ENCODE measurements at regions not wholly inside any gene's neighbourhood (a gene's known extent, or its start where the extent isn't known, plus 50 kb on each side); places are given as distances from the start of the nearest gene placed in this dataset.
"Not testable (repeated sequence)": the region's sequence is repeated elsewhere in the genome, so short reads cannot be mapped to it uniquely, and the experiment has no call there.

DNA sequence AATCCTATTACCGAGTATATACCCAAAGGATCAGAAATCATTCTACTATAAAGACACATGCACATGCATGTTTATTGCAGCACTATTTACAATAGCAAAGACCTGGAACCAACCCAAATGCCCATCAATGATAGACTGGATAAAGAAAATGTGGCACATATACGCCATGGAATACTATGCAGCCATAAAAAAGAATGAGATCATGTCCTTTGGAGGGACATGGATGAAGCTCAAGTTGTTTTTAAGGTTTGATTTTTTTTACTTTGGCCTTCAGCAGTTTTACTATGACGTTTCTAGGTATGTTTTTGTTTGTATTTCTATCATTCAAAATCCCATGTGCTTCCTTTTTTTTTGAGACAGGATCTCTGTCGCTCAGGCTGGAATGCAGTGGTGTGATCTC is 265.8 kb downstream of the SETD4 start:
- not testable (repeated sequence) for DNase-seq

DNA sequence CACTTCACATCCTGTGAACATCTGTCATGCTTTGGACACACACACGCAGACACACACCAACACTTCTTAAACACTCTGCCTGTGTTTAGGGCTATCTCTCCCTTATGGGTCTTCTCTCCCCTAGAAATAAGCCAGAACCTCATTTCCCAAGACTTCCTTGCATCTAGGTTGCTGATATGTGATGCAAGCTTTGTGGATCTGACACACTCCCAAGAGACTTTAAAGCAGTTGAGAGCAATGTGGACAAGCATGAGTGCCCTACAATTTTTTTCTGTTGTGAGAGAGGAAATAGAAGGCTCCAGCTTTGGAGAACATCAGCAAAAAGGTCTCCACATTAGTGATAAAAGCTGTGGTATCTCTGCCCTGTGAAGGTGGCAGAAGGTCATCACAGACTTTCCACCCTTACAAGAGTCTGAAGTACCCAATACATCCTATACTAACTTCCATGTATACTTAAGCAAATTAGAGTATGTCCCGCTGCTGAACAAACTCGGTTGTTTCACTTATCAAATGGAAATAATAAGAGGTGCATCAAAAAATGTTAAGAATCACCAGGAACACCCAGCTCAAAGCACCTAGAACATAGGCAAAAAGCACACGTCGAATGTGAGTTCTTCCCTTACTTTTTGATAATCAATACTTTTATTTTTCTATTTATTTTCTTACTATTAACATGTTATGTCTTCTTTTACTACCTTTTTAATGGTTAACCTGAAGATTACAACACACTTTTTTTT is 267.6 kb downstream of the SETD4 start:
- DNase-seq: no peak

DNA sequence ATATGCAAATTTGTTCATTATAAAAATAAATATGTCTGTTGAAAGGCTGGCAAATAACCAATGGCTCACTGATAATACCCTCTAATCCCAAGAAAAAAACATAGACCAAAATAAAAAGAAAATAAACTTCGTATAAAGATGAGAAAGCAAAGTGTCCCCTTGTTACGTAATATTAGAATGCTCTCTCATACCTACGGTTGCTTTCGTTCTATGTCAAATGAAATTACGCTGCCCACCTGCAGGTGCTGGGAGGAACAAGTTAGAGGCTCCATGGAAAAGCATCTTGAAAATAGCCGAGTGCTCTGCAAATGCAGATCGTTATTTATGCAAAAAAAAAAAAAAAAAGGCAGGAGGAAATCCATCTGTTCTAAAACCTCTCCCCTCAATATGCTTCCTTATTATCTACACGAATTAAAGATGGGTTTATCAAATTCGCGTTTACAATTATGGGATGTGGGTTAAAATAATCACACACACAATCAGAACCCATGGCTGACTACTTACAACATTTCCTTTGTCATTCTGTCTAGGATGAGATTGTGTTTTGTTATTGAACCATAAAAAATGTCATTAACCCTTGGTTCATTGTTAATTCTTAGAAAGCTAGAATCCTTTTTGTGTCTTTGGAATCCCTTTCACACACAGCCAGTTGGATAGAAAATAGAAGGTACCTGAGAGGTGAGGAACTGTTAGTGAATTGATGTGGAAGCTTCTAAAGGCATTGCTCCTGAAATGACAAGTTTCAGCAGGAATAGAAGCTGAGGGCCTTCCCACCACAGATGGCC is 268.6 kb downstream of the SETD4 start:
- no peak for DNase-seq

DNA sequence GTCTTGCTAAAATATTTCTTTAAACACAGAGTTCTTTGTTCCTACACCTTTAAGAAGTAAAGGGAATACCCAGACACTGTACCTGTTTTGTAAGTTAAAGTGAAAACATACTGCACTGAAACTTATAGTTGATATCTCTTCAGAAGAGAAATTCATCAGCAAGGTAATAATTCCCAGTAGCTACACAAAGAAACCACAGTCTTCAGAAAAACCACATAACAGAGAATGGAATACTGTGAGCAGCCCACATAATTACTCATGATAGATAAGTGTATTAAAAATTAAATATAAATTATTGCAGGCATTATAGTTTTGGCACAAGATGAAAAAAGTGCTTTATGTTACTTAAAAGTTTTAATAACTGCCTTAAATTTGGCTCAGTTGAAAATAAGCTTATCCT is 276.6 kb downstream of the SETD4 start:
- peak; percentile 22 for DNase-seq

DNA sequence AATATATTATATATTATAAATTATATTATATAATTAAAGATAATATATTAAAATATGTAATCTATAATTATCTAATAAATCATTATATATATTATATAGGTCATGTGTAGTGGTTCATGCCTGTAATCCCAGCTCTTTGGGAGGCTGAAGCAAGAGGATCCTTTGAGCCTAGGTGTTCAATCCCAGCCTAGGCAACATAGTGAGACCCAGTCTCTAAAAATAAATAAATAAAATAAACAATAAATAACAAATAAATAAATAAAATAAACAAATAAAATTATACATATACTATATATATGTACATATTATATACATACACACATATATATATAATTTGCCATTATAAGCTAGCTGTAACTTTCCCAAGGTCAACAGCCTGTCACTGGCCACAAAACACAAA is 277.7 kb downstream of the SETD4 start:
- DNase-seq: no peak

DNA sequence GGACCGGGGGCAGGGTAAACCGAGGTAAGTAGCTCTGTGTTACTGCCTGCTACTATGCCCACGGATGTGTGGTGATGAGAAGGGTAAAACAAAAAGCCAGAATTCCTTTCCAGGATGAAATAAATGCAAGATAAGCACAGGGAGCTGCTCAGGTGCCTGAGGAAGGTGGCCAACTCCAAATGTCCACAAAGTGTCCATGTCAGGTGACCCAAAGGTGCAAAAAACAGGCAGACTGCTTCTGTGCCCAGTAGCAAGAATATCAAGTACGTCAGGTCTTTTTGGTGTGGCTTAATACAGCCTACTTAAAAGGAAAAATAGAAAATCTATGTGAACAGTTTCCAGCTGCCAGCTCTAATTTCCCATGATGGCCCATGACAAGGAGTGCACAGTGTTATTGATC is 279.3 kb downstream of the SETD4 start:
- DNase-seq: no peak

DNA sequence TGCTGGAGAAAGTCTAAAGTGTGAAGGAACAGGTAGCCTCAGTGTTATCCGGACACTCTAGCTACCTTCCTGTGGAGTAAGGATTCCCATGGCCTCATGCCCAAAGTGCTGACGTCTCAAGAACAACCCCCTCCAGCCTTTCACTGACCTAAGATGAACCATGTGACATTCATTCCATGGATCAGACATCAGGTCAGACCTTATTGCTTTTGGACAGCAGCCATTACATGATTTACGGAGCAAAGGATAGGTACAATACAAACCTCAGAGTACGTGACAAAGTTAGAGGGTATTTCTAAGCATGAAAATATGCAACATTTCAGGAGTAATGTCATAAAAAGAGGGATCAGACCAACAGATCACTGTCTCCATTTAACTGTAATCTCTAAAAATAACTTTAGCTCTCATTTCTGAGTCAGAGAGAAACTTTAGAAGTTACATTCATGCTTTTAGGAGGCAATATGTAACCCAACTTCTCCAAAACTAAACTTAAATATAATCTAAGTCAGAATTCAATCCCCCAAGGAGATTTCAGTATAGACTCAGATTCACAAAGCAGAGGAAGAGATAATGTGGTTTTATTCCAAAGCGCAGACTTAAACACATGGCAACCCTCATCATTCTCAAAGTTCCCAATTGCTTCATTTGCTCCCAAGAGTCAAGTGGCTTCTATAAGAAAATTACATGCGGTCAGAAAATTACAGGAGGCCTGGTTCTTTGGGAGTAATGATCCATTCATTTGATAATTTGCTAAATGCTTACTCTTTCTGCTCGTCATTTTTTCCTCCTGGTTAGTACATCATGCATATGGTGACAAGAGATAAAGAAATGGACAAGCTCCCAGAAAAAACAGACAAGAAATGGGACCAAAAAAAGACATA is 280.4 kb downstream of the SETD4 start:
- peak; percentile 98 for DNase-seq

DNA sequence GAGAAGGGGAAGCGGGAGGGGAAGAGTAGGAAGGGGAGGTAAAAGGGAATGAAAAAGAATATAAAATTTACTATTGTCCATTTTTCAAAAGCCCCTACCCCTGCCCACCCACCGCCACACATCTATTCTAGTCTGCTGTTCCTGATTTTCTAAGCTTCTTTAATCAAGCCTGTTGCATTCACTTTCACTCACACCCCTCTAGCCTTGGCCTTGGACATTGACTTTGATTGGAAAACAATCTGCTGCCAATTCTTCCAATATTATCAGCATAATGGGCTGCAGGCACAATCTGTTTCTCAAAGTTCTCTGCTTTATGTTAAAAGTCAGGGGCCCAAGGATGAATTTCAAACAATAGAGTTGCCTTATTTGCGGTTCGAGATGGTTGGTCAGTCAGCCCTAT is 281.2 kb downstream of the SETD4 start:
- DNase-seq: no peak

DNA sequence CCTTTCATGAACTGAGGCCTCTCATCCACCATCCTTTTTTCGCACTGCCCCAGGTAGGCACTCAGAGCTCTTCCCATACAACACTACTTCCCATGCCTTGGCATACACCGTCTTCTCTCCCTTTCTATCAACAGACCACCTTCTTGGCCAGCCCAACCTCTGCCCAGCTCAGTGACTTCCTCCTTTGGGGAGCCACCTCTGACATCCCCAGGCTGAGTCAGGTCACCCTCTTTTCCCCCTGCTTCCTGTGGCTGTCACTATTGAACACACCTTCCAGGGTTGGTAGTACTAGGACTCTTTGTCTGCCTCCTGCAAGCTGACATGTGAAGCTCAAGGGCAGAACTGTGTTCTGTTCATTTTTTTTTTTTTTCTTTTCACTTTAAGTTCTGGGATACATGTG is 283.2 kb downstream of the SETD4 start:
- no peak for DNase-seq

DNA sequence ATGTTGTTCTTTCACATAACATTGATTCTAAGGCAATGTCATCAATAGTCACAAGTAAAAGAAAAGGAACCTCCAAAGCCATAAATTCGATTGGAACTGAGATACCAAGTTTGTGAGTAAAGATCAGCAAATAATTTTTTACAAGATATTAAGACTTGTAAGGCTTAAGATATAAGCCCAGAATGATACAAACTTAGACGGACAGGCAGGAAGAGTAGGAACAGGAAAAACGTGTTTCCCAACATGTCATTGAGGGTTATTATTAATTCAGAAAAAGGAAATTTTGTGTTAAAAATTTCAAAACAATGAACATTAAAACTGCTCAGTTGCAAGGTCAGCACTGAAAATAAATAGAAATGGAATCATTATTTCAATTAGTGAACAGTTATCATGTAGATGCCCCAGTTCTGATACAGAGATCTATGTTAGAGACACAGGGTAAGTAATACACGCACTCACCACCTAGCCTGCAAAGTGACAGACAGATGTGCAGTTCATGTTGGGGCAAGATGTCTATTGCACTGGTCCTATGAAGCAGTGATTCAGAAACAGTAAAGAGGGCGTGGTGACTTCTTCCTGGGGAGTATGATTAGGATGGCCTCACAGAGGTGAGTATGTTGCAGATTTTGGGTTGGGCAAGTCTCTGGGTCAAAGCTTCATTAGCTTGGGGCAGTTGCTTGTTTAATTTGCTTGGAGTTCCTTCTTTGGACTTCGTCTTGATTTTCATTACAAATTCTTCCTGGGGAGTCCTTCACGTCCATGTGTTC is 284.4 kb downstream of the SETD4 start:
- no peak for DNase-seq

DNA sequence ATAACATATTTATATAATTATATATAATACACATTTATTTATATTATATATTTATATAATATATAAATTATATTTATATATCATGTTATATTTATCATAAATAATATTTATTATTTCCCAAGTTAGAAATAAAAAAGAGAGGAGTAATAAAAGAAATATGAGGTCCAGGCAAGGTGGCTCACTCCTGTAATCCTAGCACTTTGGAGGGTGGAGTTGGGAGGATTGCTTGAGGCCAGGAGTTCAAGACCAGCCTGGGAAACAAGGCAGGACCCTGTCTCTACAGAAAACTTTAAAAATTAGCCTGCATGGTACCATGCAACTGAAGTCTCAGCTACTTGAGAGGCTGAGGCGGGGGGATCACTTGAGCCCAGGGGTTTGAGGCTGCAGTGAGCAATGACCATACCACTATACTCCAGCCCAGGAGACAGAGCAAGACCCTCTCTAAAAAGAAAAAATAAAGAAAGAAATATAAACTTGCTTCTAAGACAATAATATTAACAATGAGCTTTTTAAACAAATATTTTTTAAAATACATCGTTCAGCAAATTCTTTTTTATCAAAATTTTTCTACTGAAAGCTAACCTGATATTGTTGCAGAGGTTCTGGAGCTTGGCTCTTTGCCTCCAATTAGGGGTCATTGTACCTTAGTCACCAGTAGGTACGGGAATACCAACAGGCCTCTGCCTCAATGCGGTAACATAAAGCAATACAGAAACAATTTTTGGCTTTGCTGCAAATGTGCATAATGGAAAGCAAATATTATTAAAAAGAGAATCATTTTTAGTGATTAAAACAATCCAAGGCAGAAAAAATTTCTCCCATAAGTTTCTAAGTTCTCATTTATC is 290.0 kb downstream of the SETD4 start:
- DNase-seq: no peak

DNA sequence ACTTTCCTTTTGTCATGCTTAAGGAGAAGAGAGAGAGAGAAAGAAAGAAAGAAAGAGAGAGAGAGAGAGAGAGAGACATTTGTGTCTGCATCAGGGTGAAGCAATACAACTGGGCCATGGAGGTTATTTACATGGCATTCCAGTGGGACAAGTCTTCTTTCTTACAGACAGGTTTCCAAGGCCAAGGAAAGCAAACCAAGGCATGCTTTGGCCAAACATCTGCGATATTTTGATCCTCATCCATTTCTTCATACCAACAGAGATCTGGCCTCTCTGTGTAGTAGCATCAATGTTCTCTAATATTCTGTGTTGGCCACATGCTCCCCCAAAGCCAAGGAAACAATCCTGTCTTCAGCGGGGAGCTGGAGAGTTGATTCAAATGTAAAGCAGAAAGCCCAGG is 292.1 kb downstream of the SETD4 start:
- no peak for DNase-seq

DNA sequence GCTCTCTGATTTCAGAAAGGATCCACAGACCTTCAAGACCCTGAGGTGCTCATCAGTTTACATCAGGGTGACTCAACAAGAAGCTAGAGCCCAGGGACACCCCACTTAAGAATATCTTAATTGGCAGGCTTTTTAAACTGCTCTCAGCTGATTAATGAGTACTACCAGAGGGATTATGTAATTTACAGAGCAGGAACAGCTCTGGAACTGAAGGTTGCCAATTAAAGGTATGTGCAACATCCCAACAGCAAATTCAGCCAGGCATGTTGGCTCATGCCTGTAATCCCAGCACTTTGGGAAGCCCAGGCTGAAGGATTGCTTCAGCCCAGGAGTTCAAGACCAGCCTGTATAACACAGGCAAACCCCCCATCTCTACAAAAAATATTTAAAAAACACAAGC is 295.7 kb downstream of the SETD4 start:
- no peak for DNase-seq

DNA sequence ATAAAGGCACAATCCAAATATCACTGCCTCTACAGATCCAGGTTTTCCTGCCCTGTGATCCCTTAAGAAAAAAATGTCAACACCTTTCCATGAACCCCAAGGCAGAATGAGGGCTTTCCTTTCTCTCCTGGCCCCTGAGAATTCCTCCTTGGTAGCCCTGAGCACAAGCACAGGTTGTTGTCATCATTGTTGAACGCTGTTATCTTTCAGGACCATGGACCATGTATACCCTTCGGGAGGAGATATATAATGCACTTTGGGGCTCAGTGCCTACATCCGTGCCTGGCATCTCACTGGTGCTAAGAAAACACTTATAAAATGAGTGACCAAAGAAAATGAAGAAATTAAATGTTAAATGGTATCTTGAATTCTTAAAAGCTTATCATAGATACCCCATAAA is 296.2 kb downstream of the SETD4 start:
- no peak for DNase-seq

DNA sequence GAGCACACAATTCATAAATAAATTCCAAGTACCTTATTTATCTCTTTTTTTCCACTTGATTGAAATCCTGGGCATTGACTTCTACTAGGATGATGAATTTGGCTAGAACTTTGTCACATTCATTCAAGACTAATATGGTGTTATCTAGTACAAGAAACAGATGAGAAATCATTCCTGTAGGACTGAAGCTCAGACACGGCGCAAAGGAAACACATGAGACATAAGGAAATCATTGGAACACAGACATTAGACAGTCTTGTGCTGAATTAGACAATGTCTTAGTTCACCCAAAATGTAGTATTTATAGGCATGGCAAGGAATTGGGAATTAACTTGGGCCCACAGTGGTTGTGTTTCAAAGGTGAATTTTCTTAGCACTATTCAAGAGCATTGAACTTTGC is 305.7 kb downstream of the SETD4 start:
- peak; percentile 13 for DNase-seq

DNA sequence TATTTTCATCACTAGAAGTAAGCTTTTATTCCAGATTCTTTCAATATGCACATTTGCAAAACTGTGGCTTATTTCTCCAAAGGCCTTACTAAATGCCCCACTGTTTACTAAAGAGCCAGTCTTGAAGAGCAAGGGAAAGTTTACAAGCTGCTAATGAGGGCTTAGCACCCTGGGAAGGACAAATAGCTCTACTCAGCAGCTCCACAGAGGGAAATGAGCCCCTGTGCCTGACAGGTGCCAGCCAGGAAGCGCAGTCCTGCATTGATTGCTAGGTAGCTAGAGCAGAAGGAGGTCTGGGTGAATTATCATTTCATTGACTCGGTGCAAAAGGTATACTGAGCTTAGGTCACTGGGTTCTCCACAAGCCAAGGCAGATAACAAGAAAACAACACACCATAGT is 307.0 kb downstream of the SETD4 start:
- DNase-seq: no peak

DNA sequence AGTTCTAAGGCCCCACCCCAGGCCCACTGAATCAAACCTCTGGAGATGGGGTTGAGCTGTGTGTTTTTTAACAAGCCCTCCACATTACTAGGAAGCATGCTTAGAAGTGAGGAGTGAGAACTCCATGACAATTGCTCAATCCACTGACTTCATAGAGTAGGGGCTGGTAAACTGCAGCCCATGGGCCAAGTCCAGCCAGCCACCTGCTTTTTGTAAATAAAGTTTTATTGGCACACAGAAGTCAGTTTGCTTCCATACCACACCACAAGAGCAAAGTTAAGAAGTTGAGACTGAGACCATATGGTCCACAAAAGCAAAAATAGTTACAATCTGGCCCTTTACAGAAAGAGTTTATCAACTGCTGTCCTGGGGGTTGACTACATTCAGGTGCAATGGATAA is 309.2 kb downstream of the SETD4 start:
- no peak for DNase-seq

DNA sequence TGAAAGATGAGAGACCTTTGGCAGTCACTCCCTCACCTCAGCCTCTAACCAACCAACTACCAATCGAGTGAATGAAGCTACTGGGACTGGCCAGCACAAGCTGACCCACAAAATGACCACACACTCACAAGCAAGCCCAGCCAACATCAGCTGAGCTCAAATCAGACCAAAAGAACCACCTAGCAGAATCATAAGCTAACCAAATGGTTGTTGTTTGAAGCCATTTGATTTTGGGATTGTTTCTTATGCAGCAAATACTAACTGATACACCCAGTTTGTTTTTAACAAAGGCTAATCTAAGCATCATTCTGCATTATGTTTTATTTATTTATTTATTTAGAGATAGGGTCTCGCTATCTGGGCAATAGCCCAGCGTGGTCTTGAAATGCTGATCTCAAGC is 310.4 kb downstream of the SETD4 start:
- no peak for DNase-seq

DNA sequence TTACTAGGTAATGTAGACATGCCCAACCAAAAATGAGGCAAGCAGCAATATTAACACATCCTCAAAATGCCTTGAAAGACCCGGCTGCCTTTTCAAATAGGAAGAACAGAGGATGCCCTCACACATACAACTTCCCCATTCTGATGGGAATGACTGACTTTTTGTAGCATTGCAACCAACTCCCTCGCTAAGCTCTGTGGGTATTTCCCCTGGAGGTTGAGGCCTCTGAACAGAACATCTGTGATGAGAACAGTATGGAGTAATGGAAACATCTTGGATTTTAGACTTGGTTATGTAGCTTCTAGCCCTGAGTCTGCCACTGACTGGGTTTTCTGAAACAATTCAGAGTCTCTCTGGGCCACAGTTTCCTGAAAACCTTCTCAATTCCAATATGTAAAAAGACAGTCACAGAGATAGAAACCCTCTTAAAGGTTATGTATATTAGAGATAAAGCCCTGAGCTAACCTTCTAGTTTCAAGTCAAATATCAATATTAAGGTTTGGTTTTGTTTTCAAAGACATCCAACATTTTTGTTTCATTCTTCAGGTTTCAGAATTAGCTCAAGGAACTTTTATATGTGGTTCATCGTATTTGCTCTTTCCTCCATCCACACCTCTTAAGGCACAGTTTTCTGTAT is 311.5 kb downstream of the SETD4 start:
- DNase-seq: no peak

DNA sequence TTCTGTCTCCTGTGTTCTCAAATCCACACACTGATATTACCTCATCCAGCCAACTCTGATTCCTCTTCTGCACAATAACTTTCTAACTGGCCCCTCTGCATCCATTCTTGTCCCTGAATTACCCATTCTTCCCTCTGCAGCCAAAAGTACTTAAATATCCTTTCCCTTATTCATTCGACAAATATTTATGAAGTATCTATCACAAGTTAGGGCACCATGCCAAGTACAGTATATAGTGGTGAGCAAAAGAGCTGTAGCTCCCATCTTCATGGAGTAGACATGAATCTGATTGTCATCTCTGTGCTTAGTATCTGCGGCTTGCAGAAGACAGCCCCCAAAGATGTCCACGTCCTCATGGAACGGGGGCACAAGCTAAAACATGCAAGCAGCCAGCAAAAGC is 316.8 kb downstream of the SETD4 start:
- peak; percentile 78 for DNase-seq

DNA sequence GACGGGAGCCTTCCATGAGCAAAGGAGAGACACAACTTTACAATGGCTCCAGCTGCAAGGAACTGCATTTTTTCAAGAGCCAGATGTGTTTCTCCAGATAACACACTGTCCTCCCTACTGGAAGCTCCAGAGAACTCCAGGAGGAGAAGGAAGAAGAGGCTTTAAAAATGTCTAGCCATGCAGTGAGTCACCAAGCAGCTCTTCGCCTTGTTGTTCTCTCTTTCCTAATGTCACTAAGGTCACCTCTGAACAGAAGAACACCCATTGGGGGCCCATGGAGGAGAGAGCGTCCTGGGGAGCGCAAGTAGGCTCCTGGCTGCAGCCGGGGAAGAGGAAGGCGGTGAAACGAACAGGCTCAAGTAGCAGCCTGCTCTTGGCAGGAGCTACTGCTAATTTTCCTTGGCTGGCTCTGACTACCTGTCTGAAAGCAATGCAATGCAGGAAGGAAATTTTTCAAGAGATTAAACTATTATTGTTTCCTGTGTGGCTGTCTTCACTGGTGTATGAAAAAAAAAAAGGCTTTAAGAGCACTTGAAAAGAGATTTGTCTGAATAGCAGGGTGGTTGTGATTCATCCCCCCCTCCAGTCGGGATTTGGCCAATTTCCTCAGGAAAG is 321.9 kb downstream of the SETD4 start:
- peak; percentile 60 for DNase-seq
